EH (cell line): ENCODE measurements at regions not wholly inside any gene's neighbourhood (a gene's known extent, or its start where the extent isn't known, plus 50 kb on each side); places are given as distances from the start of the nearest gene placed in this dataset.

Experiments used
- DNase-seq: peaks from one replicate; pipeline ENCODE4 v3.0.0-alpha.2; 2015; ENCODE audit warnings: low read depth

- DNase-seq = no peak
Measured at GRCh38 chr5:67694810-67695191, 498.2 kb upstream of the CD180 start.

- DNase-seq = peak; percentile 77
Measured at GRCh38 chr5:67693956-67694809, 497.6 kb upstream of the CD180 start.

GRCh38 chr5:67686746-67687145 lies 490.1 kb upstream of the CD180 start:
- no peak for DNase-seq

GRCh38 chr5:67681703-67682102 lies 485.1 kb upstream of the CD180 start:
- no peak for DNase-seq

- peak; percentile 27 for DNase-seq
Measured at GRCh38 chr5:67680099-67680498, 483.5 kb upstream of the CD180 start.

GRCh38 chr5:67679184-67679841 lies 482.7 kb upstream of the CD180 start:
- DNase-seq = no peak

- DNase-seq = no peak
Measured at GRCh38 chr5:67678594-67678993, 482.0 kb upstream of the CD180 start.

GRCh38 chr5:67677422-67677970 lies 480.9 kb upstream of the CD180 start:
- no peak for DNase-seq

- no peak for DNase-seq
Measured at GRCh38 chr5:67676863-67677262, 480.3 kb upstream of the CD180 start.

- DNase-seq = no peak
Measured at GRCh38 chr5:67674159-67674655, 477.6 kb upstream of the CD180 start.

GRCh38 chr5:67673618-67674017 lies 477.0 kb upstream of the CD180 start:
- DNase-seq = no peak

GRCh38 chr5:67673180-67673579 lies 476.6 kb upstream of the CD180 start:
- DNase-seq = no peak

- peak; percentile 76 for DNase-seq
Measured at GRCh38 chr5:67672636-67673035, 476.0 kb upstream of the CD180 start.

GRCh38 chr5:67669916-67670315 lies 473.3 kb upstream of the CD180 start:
- DNase-seq = no peak

GRCh38 chr5:67660149-67660548 lies 463.6 kb upstream of the CD180 start:
- no peak for DNase-seq

GRCh38 chr5:67659288-67659687 lies 462.7 kb upstream of the CD180 start:
- DNase-seq = no peak

GRCh38 chr5:67657055-67657454 lies 460.5 kb upstream of the CD180 start:
- DNase-seq = no peak

- no peak for DNase-seq
Measured at GRCh38 chr5:67652201-67652600, 455.6 kb upstream of the CD180 start.

- DNase-seq = no peak
Measured at GRCh38 chr5:67651180-67651579, 454.6 kb upstream of the CD180 start.

GRCh38 chr5:67648201-67648671 lies 451.6 kb upstream of the CD180 start:
- DNase-seq = peak; percentile 97

- DNase-seq = no peak
Measured at GRCh38 chr5:67647772-67648171, 451.2 kb upstream of the CD180 start.

- DNase-seq = peak; percentile 16
Measured at GRCh38 chr5:67644221-67644920, 447.8 kb upstream of the CD180 start.
